ENCODE measurements at regions not wholly inside any gene's neighbourhood (a gene's known extent, or its start where the extent isn't known, plus 50 kb on each side); places are given as distances from the start of the nearest gene placed in this dataset.
A peak's percentile ranks its signal among the peaks of the same experiment; 100 is the strongest.

DNA sequence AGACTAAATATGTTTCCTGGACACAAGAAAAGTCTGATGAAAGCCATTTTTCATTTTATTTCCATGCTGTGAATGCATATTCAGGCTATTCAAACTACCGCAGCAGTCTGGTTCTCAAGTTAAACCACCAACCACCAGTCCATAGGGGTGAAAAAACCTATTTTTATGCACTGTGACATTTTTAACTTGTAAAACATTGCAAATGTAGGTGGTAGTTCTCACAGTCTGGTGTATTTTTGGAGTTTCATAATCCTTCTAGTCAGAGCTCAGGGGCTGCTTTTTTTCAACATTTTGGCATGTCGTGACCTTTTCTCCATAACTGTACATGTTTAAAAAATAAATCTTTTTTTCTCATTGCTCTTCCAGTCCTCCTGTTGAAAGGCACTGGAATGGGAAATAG, 907.6 kb upstream of the ADGRL2 start:
- DNase-seq (ENCODE audit: extremely low read depth, low read depth), result no peak

GRCh38 chr1:80892539-80892938, 908.2 kb upstream of the ADGRL2 start:
- no peak for DNase-seq (ENCODE audit: extremely low read depth, low read depth)

DNA sequence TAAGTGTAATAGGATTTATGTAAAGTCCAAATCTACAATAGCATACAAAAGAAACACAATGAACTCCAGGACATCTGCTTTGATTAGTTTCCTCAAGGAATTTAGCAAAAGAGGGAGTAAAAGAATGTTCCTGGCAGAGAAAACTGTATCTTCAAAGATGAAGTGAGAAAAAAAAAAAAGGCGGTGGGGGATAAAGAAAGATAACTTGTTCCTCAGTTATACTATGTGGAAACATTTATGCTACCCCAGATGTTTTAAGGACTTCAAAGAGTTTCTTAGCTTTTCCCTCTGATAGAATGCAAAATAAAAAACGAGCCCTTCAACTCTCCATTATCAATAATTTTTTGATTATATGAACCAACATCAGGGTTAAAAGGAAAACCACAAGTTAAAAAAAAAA, 908.9 kb upstream of the ADGRL2 start:
- no peak for DNase-seq (ENCODE audit: extremely low read depth, low read depth)

- peak; percentile 54 for DNase-seq (ENCODE audit: extremely low read depth, low read depth)
Observed at GRCh38 chr1:80882553-80882952, 918.2 kb upstream of the ADGRL2 start.

GRCh38 chr1:80878343-80878742, 922.4 kb upstream of the ADGRL2 start:
- no peak for DNase-seq (ENCODE audit: extremely low read depth, low read depth)

DNA sequence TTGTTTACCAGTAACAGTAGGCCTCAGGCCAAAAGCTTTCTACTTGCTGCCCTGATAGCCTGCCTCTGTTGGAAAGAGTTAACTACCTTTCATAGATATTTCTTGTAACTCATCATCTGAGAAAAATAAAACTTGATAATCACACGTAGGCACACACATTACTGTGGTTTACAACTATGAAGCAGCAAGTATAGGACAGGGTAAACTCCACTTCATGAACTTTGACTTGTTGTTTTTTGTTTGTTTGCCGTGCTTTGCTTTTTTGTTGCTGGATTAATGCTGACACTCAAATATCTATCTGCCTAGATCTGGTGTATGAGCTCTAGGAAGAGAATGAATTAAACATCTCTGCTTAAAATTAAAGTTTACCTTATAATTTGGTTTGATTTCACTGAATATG, 924.7 kb upstream of the ADGRL2 start:
- DNase-seq (ENCODE audit: extremely low read depth, low read depth), result no peak

- DNase-seq (ENCODE audit: extremely low read depth, low read depth), result no peak
Observed at GRCh38 chr1:80869299-80869698, 931.4 kb upstream of the ADGRL2 start.

- no peak for DNase-seq (ENCODE audit: extremely low read depth, low read depth)
Observed at GRCh38 chr1:80847904-80848303, 952.8 kb upstream of the ADGRL2 start.

- no peak for DNase-seq (ENCODE audit: extremely low read depth, low read depth)
Observed at GRCh38 chr1:80846966-80847365, 953.8 kb upstream of the ADGRL2 start.

GRCh38 chr1:80842796-80843195, 957.9 kb upstream of the ADGRL2 start:
- no peak for DNase-seq (ENCODE audit: extremely low read depth, low read depth)

DNA sequence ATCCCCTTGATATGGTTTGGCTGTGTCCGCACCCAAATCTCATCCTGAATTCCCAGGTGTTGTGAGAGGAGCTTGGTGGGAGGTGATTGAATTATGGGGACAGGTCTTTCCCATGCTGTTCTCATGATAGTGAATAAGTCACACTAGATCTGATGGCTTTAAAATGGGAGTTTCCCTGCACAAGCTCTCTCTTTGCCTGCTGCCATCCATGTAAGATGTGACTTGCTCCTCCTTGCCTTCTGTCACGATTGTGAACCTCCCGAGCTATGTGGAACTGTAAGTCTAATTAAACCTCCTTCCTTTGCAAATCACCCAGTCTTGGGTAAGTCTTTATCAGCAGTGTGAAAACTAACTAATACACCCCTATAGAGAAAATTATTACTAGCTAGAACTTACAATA, 959.5 kb upstream of the ADGRL2 start:
- DNase-seq (ENCODE audit: extremely low read depth, low read depth), result no peak

GRCh38 chr1:80837066-80837465, 963.7 kb upstream of the ADGRL2 start:
- DNase-seq (ENCODE audit: extremely low read depth, low read depth), result no peak

DNA sequence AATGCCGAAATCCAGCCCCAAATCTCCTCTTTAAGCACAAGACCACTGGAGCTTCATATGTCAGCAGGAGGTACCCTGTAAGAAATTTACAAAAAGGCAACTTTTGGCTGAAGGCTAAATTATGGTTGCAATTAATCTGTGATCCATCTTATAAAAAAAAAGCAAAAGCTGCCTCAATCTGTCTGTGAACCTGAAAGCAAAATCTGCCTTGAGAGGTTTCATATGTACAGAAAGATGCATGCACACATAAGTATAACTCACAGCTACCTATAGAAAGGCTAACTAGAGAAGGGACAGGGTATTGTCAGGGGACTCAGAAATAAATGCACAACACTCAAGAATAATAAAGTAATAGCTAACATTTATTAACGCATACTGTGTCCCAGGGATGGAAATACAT, 964.2 kb upstream of the ADGRL2 start:
- DNase-seq (ENCODE audit: extremely low read depth, low read depth), result no peak

DNA sequence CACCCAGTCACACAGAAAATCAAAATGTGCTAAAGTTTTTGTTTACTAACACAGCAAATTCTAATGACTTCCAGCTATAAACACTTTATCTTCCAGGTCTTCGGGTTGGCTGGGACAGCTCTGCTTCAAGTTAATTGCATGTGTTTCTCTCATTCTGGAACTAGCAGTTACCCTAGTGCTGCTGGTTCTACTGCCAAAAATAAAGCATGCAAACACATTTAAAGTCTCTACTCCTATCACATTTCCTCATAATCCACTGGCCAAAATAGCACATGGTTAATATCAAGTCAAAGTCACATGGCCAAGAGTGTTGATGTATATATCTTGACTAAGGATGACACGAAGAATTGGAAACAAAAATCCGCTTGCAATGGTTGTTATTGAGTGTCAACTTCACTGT, 973.1 kb upstream of the ADGRL2 start:
- no peak for DNase-seq (ENCODE audit: extremely low read depth, low read depth)

- DNase-seq (ENCODE audit: extremely low read depth, low read depth), result no peak
Observed at GRCh38 chr1:80825067-80825466, 975.7 kb upstream of the ADGRL2 start.

DNA sequence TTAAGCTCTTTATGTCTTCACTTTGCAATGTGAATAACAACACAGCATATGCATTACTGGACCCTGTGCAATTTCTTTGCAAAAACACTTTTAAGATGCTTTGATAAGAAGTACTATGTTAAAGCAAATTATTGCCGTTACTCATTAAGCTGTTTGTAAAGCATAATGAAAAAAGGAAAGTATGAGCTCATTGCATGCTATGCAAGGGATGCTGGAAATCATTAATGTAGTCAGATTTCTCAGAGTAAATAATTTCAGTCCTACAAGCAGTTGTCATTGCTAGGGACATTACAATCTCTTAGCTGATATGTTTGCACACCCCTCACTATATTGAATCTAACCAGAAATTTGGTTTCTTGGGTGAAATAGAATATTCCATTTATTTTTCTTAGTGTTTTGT, 982.5 kb upstream of the ADGRL2 start:
- DNase-seq (ENCODE audit: extremely low read depth, low read depth), result no peak

- no peak for DNase-seq (ENCODE audit: extremely low read depth, low read depth)
Observed at GRCh38 chr1:80807981-80808380, 992.8 kb upstream of the ADGRL2 start.

GRCh38 chr1:80806431-80806830, 994.3 kb upstream of the ADGRL2 start:
- DNase-seq (ENCODE audit: extremely low read depth, low read depth), result no peak

DNA sequence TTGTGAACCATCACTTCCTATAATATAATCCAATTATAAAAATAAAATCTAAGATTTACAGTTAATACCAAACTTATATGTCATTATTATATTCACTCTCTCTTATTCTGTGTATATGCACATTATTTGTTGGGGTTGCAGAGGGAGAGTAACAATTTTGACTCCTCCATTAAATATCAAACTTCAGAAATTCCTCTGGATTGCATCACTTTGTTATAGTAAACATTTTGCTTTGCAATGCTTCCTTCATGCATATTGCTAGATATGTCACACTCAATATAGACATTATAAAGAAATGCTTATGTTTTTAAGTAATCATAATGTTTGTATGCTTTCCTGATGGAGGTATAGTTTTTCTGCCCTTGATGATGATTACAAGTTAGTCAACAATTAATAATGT, 999.0 kb upstream of the ADGRL2 start:
- DNase-seq (ENCODE audit: extremely low read depth, low read depth), result no peak

GRCh38 chr1:80799457-80799856, 1001.3 kb upstream of the ADGRL2 start:
- DNase-seq (ENCODE audit: extremely low read depth, low read depth), result no peak

GRCh38 chr1:80779275-80779674, 1021.5 kb upstream of the ADGRL2 start:
- DNase-seq (ENCODE audit: extremely low read depth, low read depth), result no peak

DNA sequence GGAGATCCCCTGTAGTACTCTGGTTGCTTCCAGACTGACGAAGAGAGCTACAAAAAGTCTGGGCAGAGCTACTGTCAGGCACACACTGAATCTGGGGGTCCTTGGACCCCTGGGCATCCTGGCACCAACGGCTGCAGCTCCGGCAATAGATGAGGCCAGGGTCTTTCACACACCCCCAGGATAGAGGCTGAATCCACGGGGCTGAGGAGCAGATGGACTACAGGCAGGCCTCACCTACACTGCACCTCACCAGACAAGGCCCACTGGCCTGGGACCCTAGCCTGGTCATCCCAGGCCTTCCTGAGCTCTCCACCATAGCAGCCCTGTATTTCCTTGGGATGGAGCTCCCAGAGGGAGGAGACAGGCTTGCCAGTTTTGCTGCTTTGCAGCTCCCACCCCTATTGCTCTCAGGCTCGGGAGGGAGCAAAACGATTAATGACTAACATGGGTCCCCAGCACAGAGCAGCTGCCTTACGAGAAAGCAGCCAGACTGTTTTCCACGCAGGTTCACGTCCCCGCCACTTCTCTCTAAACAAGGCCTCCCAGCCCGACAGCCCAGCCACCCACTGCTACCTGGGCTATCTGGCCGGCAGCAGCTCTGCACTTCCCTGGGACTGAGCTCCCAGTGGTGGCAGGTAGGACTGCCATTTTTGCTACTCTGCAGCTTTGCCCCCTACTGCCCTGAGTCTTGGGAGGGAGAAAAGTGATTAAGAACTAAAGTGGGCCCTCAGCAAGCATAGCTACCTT, 1022.5 kb upstream of the ADGRL2 start:
- no peak for DNase-seq (ENCODE audit: extremely low read depth, low read depth)

- no peak for DNase-seq (ENCODE audit: extremely low read depth, low read depth)
Observed at GRCh38 chr1:80776266-80776665, 1024.5 kb upstream of the ADGRL2 start.

Measured in NCI-H460 (cell line).